ENCODE measurements at regions not wholly inside any gene's neighbourhood (a gene's known extent, or its start where the extent isn't known, plus 50 kb on each side); places are given as distances from the start of the nearest gene placed in this dataset.

- no peak for TF ChIP-seq CTCF (IDR thresholded peaks at IDR 0.05; ENCODE audit: extremely low read depth in 1 of 2, insufficient read depth in 1 of 2, low read depth in 1 of 2, low read length in 2 of 2)
- TF ChIP-seq POLR2A (IDR thresholded peaks at IDR 0.05; ENCODE audit: low read depth, low read length): no peak
- no peak for TF ChIP-seq JUN (IDR thresholded peaks at IDR 0.05; ENCODE audit: borderline replicate concordance, insufficient read depth, insufficient read length, low read depth)
- TF ChIP-seq POLR2AphosphoS5 (IDR thresholded peaks at IDR 0.05; ENCODE audit: insufficient read depth, low read depth, low read length): no peak
Observed at GRCh38 chr5:29309359-29309758, 1884.1 kb upstream of the CDH6 start.

All from endothelial cell of umbilical vein (primary cell).